RWPE1 (cell line): ENCODE measurements at regions not wholly inside any gene's neighbourhood (a gene's known extent, or its start where the extent isn't known, plus 50 kb on each side); places are given as distances from the start of the nearest gene placed in this dataset.

Source experiments
- CTCF ChIA-PET: fragments of 350-600 bp; sonication (Branson Sonifier 250); formaldehyde crosslinking; extraction: SDS; loops from one replicate; lab custom pipeline; 2021; lab: Yijun Ruan, JAX
- POLR2A ChIA-PET: fragments of 400-600 bp; formaldehyde crosslinking; extraction: SDS; loops from one replicate; lab custom pipeline; 2020; ENCODE audit warnings: antibody characterized with exemption; ENCODE audit not compliant: low non-redundant PET; lab: Yijun Ruan, JAX
- DNase-seq: peaks from one replicate; pipeline ENCODE4 v3.0.0; 2012; ENCODE audit warnings: low spot score
- H3K27ac ChIP-seq: fragments of 450-650 bp; 2 replicates; pipeline ENCODE4 v1.5.1; 2017
- TF ChIP-seq, protein P1 (sequence below): fragments of 450-650 bp; conservative IDR thresholded peaks from 2 replicates; pipeline ENCODE4 v1.5.1; 2017; ENCODE audit warnings: low read depth, mild to moderate bottlenecking

DNA sequence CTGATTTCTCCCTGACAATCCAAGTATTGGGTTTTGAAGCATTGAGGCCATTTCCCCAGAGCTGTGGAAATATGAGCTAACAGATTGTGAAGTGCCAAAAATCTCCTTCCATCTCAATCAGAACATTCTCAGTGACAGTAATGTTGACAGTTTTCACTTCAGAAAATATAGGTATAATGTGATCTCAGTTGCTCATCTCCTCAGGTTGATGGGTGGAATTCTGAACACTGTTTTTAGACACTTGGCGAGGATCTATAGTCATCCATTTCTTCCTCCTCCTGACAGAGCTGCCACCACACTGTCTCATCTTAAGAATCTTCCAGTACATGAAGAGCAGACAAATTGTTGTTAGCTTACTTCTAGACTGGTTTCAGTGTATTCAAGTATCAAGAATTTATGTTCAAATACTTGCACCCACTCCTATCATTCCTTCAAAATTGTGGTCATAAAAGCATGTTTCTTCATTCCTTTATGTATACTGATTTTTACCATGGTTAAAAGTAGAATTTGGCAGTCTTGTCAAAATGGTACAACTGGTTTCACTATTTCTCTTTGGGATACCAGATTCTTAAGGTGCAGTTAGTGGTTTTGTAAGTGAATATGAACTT lies 199.7 kb upstream of the TLE4 start:
- CTCF ChIA-PET = interaction anchor here (0.7 to 0.8 kb wide), 2 partner anchors 668 to 673 kb away, joined by 3 to 4 read pairs; no protein-coding TSS in a partner anchor
- POLR2A ChIA-PET = no interaction called here
- TF ChIP-seq, protein P1, sequence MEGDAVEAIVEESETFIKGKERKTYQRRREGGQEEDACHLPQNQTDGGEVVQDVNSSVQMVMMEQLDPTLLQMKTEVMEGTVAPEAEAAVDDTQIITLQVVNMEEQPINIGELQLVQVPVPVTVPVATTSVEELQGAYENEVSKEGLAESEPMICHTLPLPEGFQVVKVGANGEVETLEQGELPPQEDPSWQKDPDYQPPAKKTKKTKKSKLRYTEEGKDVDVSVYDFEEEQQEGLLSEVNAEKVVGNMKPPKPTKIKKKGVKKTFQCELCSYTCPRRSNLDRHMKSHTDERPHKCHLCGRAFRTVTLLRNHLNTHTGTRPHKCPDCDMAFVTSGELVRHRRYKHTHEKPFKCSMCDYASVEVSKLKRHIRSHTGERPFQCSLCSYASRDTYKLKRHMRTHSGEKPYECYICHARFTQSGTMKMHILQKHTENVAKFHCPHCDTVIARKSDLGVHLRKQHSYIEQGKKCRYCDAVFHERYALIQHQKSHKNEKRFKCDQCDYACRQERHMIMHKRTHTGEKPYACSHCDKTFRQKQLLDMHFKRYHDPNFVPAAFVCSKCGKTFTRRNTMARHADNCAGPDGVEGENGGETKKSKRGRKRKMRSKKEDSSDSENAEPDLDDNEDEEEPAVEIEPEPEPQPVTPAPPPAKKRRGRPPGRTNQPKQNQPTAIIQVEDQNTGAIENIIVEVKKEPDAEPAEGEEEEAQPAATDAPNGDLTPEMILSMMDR = no peak
- no peak for DNase-seq
- H3K27ac ChIP-seq = no peak overlapping the region

DNA sequence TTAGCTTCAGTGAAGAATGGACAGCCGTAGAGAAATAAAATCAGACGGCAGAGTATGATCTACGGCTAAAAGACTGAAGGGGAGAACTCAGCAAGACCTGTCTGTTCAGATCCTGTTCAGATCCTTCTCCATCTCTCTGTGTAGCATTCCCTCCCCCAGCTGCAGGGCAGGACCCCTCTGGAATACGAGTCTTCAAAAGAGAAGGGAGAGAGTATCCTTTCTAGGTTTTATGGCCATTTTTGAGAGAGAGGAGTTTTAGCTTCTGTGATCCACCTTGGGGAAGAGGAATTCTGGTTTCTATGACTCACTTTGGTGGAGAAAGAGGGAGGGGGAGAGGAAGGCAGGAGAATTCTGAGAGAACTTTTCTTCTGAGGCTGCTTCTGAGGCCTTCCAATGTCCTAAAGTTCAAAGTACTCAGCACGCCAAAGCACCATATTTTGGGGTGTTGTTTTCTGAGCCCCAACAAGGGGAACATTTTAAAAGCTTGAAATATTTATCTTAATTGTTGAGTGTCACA lies 194.4 kb upstream of the TLE4 start:
- ChIA-PET POLR2A (no interaction called here), CTCF (interaction anchor here (0.5 kb wide), 1 partner anchor 1833 kb away, joined by 4 read pairs; no protein-coding TSS in a partner anchor)
- no peak overlapping the region for H3K27ac ChIP-seq
- TF ChIP-seq, protein P1 = no peak
- no peak for DNase-seq

DNA sequence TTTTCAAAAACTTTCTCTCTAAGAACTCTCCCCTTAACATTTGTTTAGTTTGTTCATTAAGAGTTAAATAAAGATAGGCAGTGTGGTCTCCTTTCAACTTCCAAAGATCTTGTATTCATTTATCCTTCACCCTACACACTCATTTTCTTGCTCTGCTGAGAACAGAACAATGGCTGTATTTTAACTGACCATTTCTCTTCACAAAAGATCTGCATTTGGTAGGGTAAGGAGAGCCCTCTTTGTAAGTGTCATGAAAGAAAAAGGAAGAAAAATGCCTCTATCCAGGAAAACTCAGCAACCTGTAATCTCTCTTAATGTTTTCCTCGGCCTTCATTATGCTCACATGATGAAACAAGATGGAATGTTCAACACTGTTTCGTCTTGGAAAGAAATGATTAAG lies 193.7 kb upstream of the TLE4 start:
- ChIA-PET POLR2A (no interaction called here), CTCF (interaction anchor here (0.5 kb wide), 1 partner anchor 1833 kb away, joined by 4 read pairs; no protein-coding TSS in a partner anchor)
- TF ChIP-seq, protein P1 = no peak
- no peak for DNase-seq
- no peak overlapping the region for H3K27ac ChIP-seq

DNA sequence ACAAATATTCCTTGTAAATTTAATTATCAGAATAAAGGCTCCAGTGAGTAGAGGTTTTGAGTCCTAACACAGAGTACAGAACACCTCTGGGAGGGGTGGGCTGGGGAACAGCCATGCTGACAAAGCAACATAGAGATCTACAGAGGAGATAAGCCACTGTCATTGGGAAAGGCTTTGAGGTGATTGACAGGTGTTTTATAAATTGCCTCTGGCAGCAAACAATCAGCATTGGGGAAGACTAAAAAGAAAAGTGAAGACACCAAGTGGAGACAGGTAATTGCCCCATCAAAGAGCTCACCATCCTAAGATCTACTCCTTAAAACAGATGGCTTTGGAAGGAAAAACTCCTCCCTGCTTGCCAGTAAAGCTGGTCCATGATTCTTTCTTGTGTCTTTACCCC lies 189.7 kb upstream of the TLE4 start:
- TF ChIP-seq, protein P1 = no peak
- POLR2A ChIA-PET = no interaction called here
- H3K27ac ChIP-seq = no peak overlapping the region
- no peak for DNase-seq
- CTCF ChIA-PET = no interaction called here

DNA sequence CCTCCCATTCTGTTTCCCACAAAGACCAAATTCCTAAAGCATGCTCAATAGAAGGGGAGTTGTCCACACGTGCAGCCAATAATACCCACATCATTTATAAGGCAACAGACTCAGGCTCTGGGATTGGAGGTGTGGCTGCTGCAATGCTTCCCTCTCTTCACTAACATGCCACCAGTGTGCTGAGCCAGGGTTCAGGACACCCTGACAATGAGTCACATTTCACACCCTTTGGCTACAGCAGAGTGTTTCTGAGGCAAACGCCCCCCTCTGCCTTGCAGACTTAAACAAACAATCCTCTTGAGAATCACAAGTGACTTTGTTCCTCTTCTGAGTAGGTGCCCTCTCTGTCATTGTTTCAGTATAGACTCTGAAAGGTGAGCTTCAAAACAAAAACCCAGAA lies 189.3 kb upstream of the TLE4 start:
- no peak overlapping the region for H3K27ac ChIP-seq
- CTCF ChIA-PET = no interaction called here
- POLR2A ChIA-PET = no interaction called here
- DNase-seq = no peak
- TF ChIP-seq, protein P1 = no peak

DNA sequence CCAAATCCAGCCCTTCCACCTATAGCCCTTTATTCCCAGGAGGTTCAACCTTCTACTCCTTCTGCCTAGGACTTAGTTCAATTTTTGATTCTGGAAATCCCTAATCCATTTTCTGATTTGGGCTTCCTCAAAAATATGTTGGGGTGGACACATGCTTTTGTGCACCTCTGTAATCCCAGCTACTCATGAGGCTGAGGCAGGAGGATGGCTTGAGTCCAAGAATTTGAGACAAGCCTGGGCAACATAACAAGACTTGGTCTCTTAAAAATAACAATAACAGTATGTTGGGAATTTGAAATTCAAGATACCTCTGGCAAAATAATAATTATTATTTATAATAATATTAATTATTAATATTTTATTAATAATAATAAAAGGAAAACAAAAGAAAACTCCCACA lies 188.7 kb upstream of the TLE4 start:
- ChIA-PET POLR2A (no interaction called here), CTCF (no interaction called here)
- TF ChIP-seq, protein P1 = no peak
- DNase-seq = no peak
- no peak overlapping the region for H3K27ac ChIP-seq
